SK-MEL-5 (cell line): ENCODE measurements at regions not wholly inside any gene's neighbourhood (a gene's known extent, or its start where the extent isn't known, plus 50 kb on each side); places are given as distances from the start of the nearest gene placed in this dataset.
"Not testable (repeated sequence)": the region's sequence is repeated elsewhere in the genome, so short reads cannot be mapped to it uniquely, and the experiment has no call there.

Source experiments
- DNase-seq: peaks from one replicate; pipeline ENCODE4 v3.0.0-alpha.2; 2016; ENCODE audit warnings: low read depth, low spot score
- in situ Hi-C: cut with HindIII; loops from 2 replicates; pipeline ENCODE4 v1.10.0; 2016; ENCODE audit warnings: low sequenced_read_pairs, high pct_unique_total_duplicates, low pct_unique_long_range_greater_than_20kb

- no peak for DNase-seq
- in situ Hi-C loops = no loop called here
Measured at GRCh38 chr18:40347261-40347660, 1607.8 kb upstream of the PIK3C3 start.

- no peak for DNase-seq
Measured at GRCh38 chr18:40346146-40346545, 1608.9 kb upstream of the PIK3C3 start.

GRCh38 chr18:40341701-40342100, 1613.3 kb upstream of the PIK3C3 start:
- DNase-seq = no peak
- in situ Hi-C loops = no loop called here

More at GRCh38 chr18:40346146-40346545, 1608.9 kb upstream of the PIK3C3 start:
- in situ Hi-C loops = no loop called here

- no peak for DNase-seq
- in situ Hi-C loops = no loop called here
Measured at GRCh38 chr18:40338284-40338683, 1616.8 kb upstream of the PIK3C3 start.

GRCh38 chr18:40326985-40327384, 1628.0 kb upstream of the PIK3C3 start:
- in situ Hi-C loops = no loop called here
- no peak for DNase-seq

GRCh38 chr18:40325988-40326387, 1629.0 kb upstream of the PIK3C3 start:
- in situ Hi-C loops = no loop called here
- no peak for DNase-seq

GRCh38 chr18:40314199-40314598, 1640.8 kb upstream of the PIK3C3 start:
- in situ Hi-C loops = no loop called here
- no peak for DNase-seq

GRCh38 chr18:40313030-40313642, 1641.9 kb upstream of the PIK3C3 start:
- in situ Hi-C loops = no loop called here
- no peak for DNase-seq

- in situ Hi-C loops = no loop called here
- DNase-seq = no peak
Measured at GRCh38 chr18:40307627-40308026, 1647.4 kb upstream of the PIK3C3 start.

GRCh38 chr18:40296717-40297413, 1658.2 kb upstream of the PIK3C3 start:
- in situ Hi-C loops = no loop called here
- DNase-seq = peak; percentile 7

- DNase-seq = peak; percentile 22
- in situ Hi-C loops = no loop called here
Measured at GRCh38 chr18:40292985-40293710, 1661.9 kb upstream of the PIK3C3 start.

GRCh38 chr18:40283560-40283959, 1671.5 kb upstream of the PIK3C3 start:
- in situ Hi-C loops = no loop called here

GRCh38 chr18:40281356-40281755, 1673.7 kb upstream of the PIK3C3 start:
- in situ Hi-C loops, DNase-seq: not testable (repeated sequence)

More at GRCh38 chr18:40283560-40283959, 1671.5 kb upstream of the PIK3C3 start:
- no peak for DNase-seq

- no peak for DNase-seq
- in situ Hi-C loops = no loop called here
Measured at GRCh38 chr18:40274618-40275196, 1680.3 kb upstream of the PIK3C3 start.

GRCh38 chr18:40272630-40273231, 1682.3 kb upstream of the PIK3C3 start:
- no peak for DNase-seq
- in situ Hi-C loops = no loop called here

- DNase-seq = no peak
- in situ Hi-C loops = no loop called here
Measured at GRCh38 chr18:40259115-40259835, 1695.8 kb upstream of the PIK3C3 start.

GRCh38 chr18:40258311-40258710, 1696.7 kb upstream of the PIK3C3 start:
- in situ Hi-C loops = no loop called here
- no peak for DNase-seq
